GM12878 (cell line): ENCODE measurements at regions not wholly inside any gene's neighbourhood (a gene's known extent, or its start where the extent isn't known, plus 50 kb on each side); places are given as distances from the start of the nearest gene placed in this dataset.
"Not testable (repeated sequence)": the region's sequence is repeated elsewhere in the genome, so short reads cannot be mapped to it uniquely, and the experiment has no call there.

Experiments
- ATAC-seq: fragments of 200-7000 bp; cut with Tn5 transposase; 3 replicates; pipeline ENCODE4 v1.9.1; 2020; ENCODE audit warnings: mild to moderate bottlenecking, moderate library complexity
- BruUV-seq: library from RNA; stranded (reverse); fragments of 400-500 nt; replicated peaks from 2 replicates; lab custom pipeline; 2021; lab: Mats Ljungman, UMichigan
- CTCF ChIA-PET: fragments of 300-600 bp; sonication (Branson Sonifier 250); formaldehyde crosslinking; extraction: SDS; loops from one replicate; lab custom pipeline; 2021; ENCODE audit warnings: inconsistent platforms; lab: Yijun Ruan, JAX
- POLR2A ChIA-PET: fragments of 350-600 bp; formaldehyde crosslinking; extraction: SDS; loops from one replicate; lab custom pipeline; 2021; ENCODE audit warnings: inconsistent platforms; lab: Charles Lee
- RAD21 ChIA-PET: fragments of 300-600 bp; sonication (Branson Sonifier 250); formaldehyde crosslinking; loops from one replicate; lab custom pipeline; 2023; ENCODE audit warnings: antibody characterized with exemption; ENCODE audit not compliant: unreplicated experiment; lab: Charles Lee
- SMC1A ChIA-PET: fragments of 300-600 bp; sonication (Branson Sonifier 250); formaldehyde crosslinking; loops from one replicate; lab custom pipeline; 2023; ENCODE audit not compliant: unreplicated experiment, uncharacterized antibody; lab: Charles Lee
- DNase-seq: peaks from one replicate; pipeline ENCODE4 v3.0.0-alpha.2; 2011; ENCODE audit warnings: low read depth, low spot score
- FAIRE-seq: peaks from 3 replicates; lab custom pipeline; 2011; peaks lifted over from hg19 to GRCh38; lab: Jason Lieb, UNC
- H2AFZ ChIP-seq: 2 replicates; pipeline ENCODE4 v1.6.0; 2011; ENCODE audit warnings: low read depth, low read length, control low read depth; ENCODE audit not compliant: control insufficient read depth
- H3K27ac ChIP-seq: 2 replicates; pipeline ENCODE4 v1.5.1; 2011; ENCODE audit warnings: control low read depth; ENCODE audit not compliant: control insufficient read depth, insufficient read depth
- H3K27me3 ChIP-seq, 2 experiments: replicated peaks in 1 of 2; 2 replicates each; pipeline versions ENCODE4 v1.6.0 to v1.6.1; 2011; ENCODE audit warnings: low read length in 1 of 2; ENCODE audit not compliant: control insufficient read depth in 2 of 2, insufficient read depth in 2 of 2
- H3K36me3 ChIP-seq, 2 experiments: 2 replicates each; pipeline ENCODE4 v1.5.1; 2011; ENCODE audit warnings: low read length in 1 of 2; ENCODE audit not compliant: control insufficient read depth in 2 of 2, insufficient read depth in 2 of 2
- H3K4me1 ChIP-seq: 2 replicates; pipeline ENCODE4 v1.6.1; 2011; ENCODE audit warnings: mild to moderate bottlenecking, low read length, moderate library complexity, mixed read lengths; ENCODE audit not compliant: control insufficient read depth, insufficient read depth
- H3K4me2 ChIP-seq: 2 replicates; pipeline ENCODE4 v1.6.0; 2011; ENCODE audit warnings: control low read depth; ENCODE audit not compliant: control insufficient read depth, insufficient read depth
- H3K4me3 ChIP-seq: fragments of 200-600 bp; sonication (generic); 2 replicates; pipeline ENCODE4 v1.5.1; 2016
- H3K79me2 ChIP-seq: 2 replicates; pipeline ENCODE4 v1.6.0; 2011; ENCODE audit warnings: low read length; ENCODE audit not compliant: control insufficient read depth, insufficient read depth
- H3K9ac ChIP-seq: 2 replicates; pipeline ENCODE4 v1.8.0; 2011; ENCODE audit warnings: low read length, control low read depth, mixed read lengths; ENCODE audit not compliant: control insufficient read depth, insufficient read depth
- H3K9me3 ChIP-seq: replicated peaks from 3 replicates; pipeline ENCODE4 v1.5.1; 2011; ENCODE audit warnings: mild to moderate bottlenecking, low read length; ENCODE audit not compliant: control insufficient read depth, insufficient read depth
- H4K20me1 ChIP-seq: 2 replicates; pipeline ENCODE4 v1.6.0; 2011; ENCODE audit not compliant: control insufficient read depth, insufficient read depth
- WGBS: methylation state at CpG from one replicate; pipeline ENCODE4 v1.1.6; 2016; ENCODE audit warnings: low lambda C conversion rate; ENCODE audit not compliant: insufficient replicate concordance, insufficient coverage; ENCODE audit errors: missing lambda C conversion rate; 5-methylcytosine and 5-hydroxymethylcytosine counted together
- in situ Hi-C: fragments of 300-500 bp; cut with MboI; formaldehyde crosslinking; loops from 9 replicates; pipeline ENCODE4 v1.14.3; 2018; ENCODE audit warnings: mixed read lengths
- intact Hi-C: fragments of 100-400 bp; cut with micrococcal nuclease; formaldehyde crosslinking; loops from one replicate; pipeline ENCODE4 v1.14.2; 2022; ENCODE audit not compliant: unreplicated experiment

- H3K4me2 ChIP-seq, in situ Hi-C loops, H4K20me1 ChIP-seq, H3K4me3 ChIP-seq, H3K9me3 ChIP-seq, RAD21 ChIA-PET, H3K36me3 ChIP-seq, H3K27me3 ChIP-seq, intact Hi-C loops, DNase-seq, FAIRE-seq, ATAC-seq, BruUV-seq, H3K4me1 ChIP-seq, H3K27ac ChIP-seq, CTCF ChIA-PET, POLR2A ChIA-PET, H2AFZ ChIP-seq, SMC1A ChIA-PET, H3K9ac ChIP-seq, H3K79me2 ChIP-seq: not testable (repeated sequence)
- 51% methylated on average over 3 of the region's 7 CpGs for WGBS
Measured at GRCh38 chr13:111672198-111672597, 351.8 kb downstream of the TEX29 start.

- H3K27me3 ChIP-seq, SMC1A ChIA-PET, H3K4me2 ChIP-seq, H3K4me3 ChIP-seq, POLR2A ChIA-PET, ATAC-seq, H3K9me3 ChIP-seq, H2AFZ ChIP-seq, H3K4me1 ChIP-seq, CTCF ChIA-PET, FAIRE-seq, H4K20me1 ChIP-seq, intact Hi-C loops, H3K9ac ChIP-seq, RAD21 ChIA-PET, H3K36me3 ChIP-seq, BruUV-seq, DNase-seq, H3K27ac ChIP-seq, H3K79me2 ChIP-seq, in situ Hi-C loops: not testable (repeated sequence)
- WGBS, result no CpG with 5 or more reads among the region's 33 CpGs
Measured at GRCh38 chr13:111678120-111678882, 357.9 kb downstream of the TEX29 start.

- WGBS, result no CpG with 5 or more reads among the region's 15 CpGs
- CTCF ChIA-PET, result not testable (repeated sequence)
Measured at GRCh38 chr13:111679645-111680044, 359.2 kb downstream of the TEX29 start.

GRCh38 chr13:111680100-111680499, 359.7 kb downstream of the TEX29 start:
- H3K36me3 ChIP-seq, H3K79me2 ChIP-seq, BruUV-seq, in situ Hi-C loops, DNase-seq, RAD21 ChIA-PET, H3K9me3 ChIP-seq, intact Hi-C loops, H3K9ac ChIP-seq, H3K27ac ChIP-seq, H3K4me1 ChIP-seq, CTCF ChIA-PET, SMC1A ChIA-PET, ATAC-seq, POLR2A ChIA-PET, H3K4me3 ChIP-seq, H4K20me1 ChIP-seq, H3K4me2 ChIP-seq, FAIRE-seq, H2AFZ ChIP-seq, H3K27me3 ChIP-seq: not testable (repeated sequence)
- no CpG with 5 or more reads among the region's 13 CpGs for WGBS

More at GRCh38 chr13:111679645-111680044, 359.2 kb downstream of the TEX29 start:
- H4K20me1 ChIP-seq, SMC1A ChIA-PET, H3K4me1 ChIP-seq, DNase-seq, H3K9me3 ChIP-seq, POLR2A ChIA-PET, in situ Hi-C loops, H3K27ac ChIP-seq, H3K79me2 ChIP-seq, FAIRE-seq, BruUV-seq, ATAC-seq, H3K36me3 ChIP-seq, H2AFZ ChIP-seq, H3K9ac ChIP-seq, RAD21 ChIA-PET, H3K27me3 ChIP-seq, intact Hi-C loops, H3K4me2 ChIP-seq, H3K4me3 ChIP-seq: not testable (repeated sequence)
